Daoy (cell line): ENCODE measurements at regions not wholly inside any gene's neighbourhood (a gene's known extent, or its start where the extent isn't known, plus 50 kb on each side); places are given as distances from the start of the nearest gene placed in this dataset.

Experiments used
- DNase-seq: peaks from one replicate; pipeline ENCODE4 v3.0.0-alpha.2; 2015; ENCODE audit warnings: low read depth

DNA sequence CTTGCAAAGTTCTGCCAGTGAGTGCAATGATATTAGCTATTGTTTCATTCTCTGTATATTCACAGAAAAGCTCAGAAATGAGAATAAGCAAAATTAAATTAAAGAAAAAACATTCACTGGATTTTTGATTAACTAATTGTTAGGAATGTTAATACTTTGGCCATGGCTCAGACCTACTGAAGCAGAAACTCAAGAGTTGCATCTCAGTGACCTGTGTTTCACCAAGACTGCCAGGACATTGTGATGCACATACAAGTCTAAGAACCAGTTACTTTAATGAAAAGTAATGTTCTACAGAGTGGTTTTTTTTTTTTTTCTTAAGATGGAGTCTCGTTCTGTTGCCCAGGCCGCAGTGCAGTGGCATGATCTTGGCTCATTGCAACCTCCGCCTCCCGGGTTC lies 464.9 kb upstream of the NMUR2 start:
- DNase-seq: no peak

- DNase-seq: no peak
Observed at GRCh38 chr5:152882621-152883020, 477.5 kb upstream of the NMUR2 start.

DNA sequence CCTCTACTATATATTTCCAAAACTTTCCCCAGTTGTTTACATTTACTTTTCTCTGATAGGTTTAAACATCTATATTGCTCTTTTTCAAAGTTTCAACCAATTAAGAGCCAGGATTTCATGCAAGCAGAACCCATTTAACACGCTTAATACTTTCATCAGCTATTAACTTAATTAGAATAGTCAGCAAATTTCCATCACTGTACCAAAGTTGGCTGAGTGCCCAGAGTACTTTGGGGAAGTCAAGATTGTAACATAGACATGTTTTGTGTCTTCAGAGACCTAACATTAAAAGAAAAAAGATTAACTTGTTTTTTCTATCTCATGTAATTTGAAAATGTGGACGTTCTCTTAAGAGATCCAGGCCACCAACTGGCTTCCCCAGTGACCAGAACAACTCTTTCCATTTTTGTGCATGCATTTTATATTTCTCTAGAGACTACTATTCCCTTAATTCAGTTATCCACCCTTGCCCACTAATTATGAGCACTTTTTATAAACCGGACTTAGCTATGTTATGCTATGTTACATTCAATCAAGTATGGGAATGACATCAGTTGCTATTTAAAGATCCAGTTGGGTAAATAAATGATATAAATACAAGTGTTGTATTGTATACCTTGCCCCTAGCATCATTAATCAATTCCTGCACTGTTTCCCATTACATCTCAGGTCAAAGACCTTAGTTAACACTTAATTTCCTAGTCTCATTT lies 478.1 kb upstream of the NMUR2 start:
- no peak for DNase-seq

DNA sequence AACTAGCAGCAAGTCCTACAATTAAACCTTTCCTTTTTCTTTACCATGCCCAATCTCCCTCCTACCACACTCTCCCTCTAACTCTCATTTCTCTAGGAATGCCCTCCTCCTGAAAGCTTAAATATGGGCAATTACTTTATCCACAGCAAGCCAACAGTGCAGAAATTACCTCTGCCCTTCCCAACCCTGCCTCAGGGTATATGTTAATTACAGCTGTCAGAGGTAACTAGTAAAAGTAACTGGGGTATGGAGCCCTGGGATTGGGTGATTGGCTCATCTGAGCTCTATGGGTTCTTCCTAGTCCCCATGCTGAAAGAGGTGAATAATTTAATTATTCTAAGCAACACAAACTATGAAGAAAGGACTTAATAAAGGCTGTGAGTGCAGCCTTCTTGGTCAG lies 478.9 kb upstream of the NMUR2 start:
- DNase-seq: no peak

DNA sequence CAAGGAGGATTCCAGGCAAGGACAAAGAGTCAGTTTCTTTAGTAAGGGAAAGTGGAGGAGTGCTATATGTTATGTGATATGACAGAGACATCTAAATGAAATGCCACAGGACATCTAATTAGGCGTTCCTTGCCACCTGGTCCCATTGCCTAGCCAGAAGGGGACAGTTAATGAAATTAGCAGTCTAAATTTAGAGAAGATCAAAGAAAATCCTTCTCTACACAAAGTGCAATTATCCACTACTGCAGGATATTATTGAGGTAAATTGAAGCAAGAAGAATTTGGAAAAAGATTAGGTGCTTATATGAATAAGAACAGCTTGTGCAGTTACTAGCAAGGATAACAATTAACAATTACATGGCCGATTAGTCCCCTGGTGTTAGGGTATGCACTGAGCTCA lies 495.3 kb upstream of the NMUR2 start:
- no peak for DNase-seq

GRCh38 chr5:152901754-152902153 lies 496.7 kb upstream of the NMUR2 start:
- DNase-seq: no peak

DNA sequence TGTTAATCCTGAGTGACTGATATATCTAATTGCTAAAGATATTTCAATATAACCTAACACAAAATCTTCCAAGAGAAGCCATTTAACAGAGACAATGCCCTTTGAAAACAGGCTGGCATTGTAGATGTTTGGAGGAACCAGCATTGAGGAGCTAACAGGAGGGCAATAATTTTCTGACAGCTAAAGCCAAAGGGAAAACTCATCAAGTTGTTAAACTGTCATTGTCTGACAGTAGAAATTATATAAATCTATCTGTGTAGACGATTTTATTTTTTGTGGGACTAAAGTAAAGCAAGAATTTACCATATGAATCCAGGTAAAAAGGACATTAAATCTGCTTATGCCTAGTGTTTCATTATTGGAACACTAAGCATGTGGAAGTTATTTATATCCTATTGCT lies 500.2 kb upstream of the NMUR2 start:
- no peak for DNase-seq

DNA sequence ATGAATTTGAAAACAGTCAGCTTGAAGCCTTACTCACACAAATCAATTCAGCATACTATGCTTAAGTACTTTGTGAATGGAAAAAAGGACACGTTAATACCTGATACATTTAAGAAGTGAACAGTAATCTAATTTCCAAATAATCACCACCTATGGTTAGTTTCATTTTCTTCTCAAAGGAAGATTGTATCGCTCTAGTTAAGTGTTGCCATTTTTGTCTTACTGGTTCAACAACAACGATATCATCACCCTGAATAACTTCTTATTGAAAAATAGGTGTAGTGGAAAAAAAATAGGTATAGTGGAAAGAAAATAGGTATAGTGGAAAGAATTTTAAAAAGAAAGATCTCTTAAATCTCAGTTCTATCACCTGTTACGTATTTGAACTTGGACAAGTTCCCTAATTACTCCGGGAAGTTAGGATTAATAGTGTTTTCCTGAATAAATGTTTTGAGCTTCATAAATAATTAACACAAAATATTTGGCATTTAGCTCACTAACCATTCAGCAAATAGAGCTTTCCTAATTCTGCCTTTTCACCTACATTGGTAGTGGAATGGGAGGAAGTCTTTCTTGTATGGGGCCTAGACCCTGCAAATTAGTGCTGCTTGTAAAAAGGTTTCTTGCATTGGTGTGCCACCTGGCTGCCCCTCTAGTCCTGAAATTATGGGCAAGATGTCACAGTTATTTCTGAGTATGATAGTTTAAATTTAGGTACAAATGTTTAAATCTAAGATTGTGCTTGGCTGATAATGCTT lies 502.6 kb upstream of the NMUR2 start:
- no peak for DNase-seq

DNA sequence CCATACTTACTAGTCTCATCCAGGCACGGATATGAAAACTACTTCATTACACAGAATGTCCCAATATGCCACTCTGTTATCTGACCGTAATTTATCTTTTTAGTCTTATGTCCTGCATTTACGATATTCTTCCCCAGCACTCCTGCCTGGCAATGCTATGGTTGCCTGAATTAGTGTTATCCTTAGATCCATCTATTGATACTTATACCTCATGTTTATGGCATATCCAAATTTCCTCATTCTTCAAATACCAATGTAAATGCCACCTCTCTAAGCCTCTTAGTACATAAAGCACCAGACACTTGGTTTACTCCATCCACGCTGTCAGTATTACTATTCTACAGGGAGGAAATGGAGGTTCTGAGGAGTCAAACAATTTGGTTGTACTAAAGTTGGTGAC lies 507.8 kb upstream of the NMUR2 start:
- DNase-seq: no peak

- no peak for DNase-seq
Observed at GRCh38 chr5:152932621-152933020, 527.5 kb upstream of the NMUR2 start.

- DNase-seq: no peak
Observed at GRCh38 chr5:152933056-152933455, 528.0 kb upstream of the NMUR2 start.

DNA sequence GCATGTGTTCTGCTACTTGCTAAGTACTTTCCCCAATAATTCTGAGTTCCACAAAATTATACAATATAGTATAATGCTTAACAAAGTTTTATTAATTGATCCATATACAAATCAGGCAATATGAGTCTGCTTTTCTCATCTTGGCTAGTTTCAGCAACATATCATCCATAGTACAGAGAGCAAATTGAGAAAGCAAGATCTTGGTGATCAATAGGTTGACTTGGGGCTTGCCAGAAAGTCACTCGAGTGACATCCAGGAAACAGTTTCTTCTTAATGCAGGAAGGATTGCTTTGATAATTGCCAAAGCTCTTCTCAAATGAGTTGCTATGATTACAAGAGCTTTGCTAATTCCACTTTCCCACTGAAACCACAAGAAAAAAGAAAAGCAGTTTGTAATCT lies 533.6 kb upstream of the NMUR2 start:
- no peak for DNase-seq

DNA sequence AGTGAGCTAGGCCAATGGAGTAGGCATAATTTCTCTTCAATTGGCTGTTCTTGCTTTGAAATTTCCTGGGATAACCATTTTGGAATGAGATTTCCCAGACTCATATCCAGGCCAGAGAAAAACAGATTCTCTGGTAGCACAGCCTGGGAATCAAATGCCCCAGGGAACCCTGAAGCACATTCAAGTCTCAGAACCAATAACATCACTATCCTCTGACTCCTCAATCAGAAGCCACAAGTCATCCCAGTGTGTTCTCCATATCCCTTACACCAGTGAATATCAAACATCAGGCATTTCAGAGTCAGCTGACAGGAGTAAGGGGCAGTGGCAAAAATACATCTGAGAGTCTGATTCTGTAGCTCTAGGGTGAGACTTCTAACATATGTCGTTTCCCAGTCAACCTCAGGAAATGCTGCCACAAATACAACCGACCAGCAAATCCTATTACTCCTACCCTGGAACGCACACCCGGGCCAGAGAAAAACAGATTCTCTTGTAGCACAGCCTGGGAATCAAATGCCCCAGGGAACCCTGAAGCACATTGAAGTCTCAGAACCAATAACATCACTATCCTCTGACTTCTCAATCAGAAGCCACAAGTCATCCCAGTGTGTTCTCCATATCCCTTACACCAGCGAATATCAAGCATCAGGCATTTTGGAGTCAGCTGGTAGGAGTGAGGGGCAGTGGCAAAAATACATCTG lies 537.7 kb upstream of the NMUR2 start:
- no peak for DNase-seq

- no peak for DNase-seq
Observed at GRCh38 chr5:152953788-152954483, 536.5 kb upstream of the GRIA1 start.

DNA sequence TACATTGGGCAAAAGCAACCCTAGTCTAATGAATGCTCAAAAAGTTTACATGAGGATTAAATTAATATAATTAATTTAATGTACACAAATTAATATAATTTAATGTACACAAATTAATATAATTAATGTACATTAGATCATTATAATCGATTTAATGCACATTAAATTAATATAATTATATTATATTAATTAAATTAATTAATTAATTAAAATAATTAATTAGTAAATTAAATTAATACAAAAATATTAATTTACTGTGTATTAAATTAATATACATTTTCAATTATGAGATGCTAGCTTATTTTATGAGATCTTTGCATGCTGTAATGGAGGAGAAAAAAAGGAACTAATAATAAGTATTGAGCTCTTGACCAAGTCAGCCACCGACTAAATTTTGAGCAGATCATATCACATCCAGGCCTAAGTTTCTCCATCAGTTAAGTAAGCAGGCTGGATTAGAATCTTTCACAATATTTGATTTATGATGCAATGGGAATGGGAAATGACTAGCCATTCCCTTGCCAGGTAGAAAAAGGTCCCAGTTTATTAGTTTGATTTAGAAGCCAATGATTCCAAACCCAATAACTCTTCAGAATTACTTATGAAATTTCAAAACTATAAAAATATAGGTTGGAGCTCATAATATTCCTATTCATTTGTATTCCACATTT lies 533.4 kb upstream of the GRIA1 start:
- no peak for DNase-seq

DNA sequence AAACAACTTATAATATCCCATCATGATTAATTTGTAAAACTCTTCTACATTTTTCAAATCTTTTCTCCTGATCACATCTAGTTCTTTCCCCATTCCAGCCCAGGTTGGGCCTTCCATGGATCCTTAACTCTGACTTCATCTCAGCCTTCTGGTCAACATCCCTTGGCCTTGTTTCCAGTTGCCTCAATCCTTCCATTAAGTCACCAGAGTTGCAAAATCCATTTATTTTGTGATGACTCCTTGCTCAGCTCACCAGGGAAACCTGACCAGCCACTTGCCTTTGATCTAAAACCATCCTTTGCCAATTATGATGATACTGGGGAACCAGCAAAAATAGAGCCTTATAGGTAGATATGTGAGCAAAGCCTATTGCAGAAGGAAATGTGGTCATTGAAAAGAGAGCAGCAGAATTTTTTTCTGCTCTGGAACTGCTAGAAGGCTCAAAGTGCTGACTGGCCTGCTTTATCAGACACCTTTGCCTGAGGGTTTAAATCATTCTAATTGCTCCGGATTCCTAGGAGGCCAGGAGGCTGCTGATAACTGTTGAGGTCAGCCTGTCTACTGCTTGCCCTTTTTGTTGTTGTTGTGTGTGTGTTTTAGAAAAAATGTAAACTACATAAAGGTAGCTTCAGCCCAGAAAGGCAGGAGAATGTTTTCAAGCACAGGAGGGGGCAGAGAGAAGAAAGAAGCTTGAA lies 512.2 kb upstream of the GRIA1 start:
- DNase-seq: no peak

DNA sequence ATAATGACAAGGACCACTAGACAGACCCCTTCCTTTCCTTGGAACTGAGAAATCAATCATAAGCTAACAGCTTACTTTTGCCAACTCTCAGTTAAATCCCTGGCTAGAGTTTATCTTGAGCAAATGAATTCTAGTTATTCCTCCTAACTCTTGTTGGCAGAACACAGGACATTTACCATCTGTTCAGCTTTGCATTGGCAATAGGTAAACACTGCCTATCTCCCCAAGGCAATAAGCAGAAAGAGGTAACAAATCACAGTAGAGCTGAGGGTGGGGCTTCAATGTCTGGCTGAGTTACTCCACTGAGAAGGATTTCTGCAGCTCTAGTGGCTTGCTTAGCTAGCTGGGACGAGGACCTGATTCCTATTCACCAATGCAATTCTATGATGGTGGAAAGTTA lies 503.3 kb upstream of the GRIA1 start:
- DNase-seq: no peak

DNA sequence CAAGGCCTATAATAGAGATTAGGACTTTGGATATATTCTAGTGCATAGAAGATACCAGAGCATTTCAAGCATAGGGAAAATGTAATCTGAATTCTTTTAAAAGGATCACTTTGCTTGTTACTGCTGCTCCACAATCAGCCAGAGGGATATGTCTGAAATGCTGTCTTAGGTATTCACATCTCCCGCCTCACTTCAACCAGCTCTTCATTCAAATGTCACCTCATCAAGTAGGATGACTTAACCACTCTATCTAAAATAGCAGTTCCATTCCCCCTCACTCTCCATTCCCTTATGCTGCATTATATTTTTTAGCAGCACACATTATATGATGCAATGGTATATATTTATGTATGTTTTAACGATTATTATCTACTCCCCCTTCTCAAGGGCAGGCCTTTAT lies 500.3 kb upstream of the GRIA1 start:
- DNase-seq: no peak

DNA sequence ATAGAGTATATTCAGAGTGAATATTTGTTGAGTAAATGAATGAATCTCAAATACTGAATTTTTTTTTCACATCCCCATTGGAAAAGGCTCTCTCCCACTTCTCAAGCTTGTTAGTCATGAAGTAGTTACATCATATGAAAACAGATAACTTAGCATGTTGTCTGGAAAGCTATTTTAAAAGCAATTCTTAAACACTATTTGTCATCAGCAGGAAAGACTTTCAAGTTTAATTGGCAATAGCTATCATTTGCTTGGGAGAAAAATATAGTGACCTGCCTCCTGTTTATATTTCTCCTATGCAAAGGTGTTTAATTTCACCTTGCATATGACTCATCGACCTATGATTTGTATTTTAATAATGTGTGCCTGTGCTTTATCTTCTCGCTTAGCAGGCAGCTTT lies 499.8 kb upstream of the GRIA1 start:
- DNase-seq: no peak

DNA sequence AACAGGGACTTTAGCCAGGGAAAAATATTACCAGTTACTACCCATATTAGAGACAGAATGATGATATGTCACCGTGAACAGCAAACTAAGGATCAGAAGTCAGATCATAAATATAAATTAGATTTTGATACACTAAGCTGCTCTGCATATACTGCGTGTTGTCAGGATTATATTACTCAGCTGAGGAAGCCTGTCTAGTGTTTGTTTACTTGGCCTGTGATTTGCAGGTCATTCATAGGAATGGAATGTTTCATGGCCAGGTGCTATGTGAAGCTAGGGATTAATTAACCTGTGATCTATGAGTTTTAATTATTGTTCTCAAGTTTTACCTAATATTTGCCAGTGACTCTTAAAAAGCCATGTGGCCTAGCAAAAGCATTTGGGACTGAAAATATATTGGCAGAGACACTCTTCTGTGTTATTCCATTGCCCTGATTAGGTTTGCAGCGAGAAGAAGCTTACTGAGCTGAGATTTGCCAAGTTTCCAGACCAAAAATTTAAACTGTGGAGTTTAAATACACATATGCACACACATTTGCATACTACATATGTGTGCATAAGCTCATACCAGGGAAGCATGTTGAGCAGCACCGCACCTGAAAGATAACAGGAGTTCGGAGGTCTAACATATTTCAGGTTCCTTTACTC lies 496.3 kb upstream of the GRIA1 start:
- DNase-seq: no peak
